Kidney (tissue), 13 donors: ENCODE measurements at regions not wholly inside any gene's neighbourhood (a gene's known extent, or its start where the extent isn't known, plus 50 kb on each side); places are given as distances from the start of the nearest gene placed in this dataset.

Source experiments
- DNase-seq, 5 donors: peaks; one replicate each; pipeline ENCODE4 v3.0.0-alpha.2; 2013 to 2020
- FAIRE-seq: peaks from 2 replicates; lab custom pipeline; 2012; peaks lifted over from hg19 to GRCh38; lab: Jason Lieb, UNC
- H3K27ac ChIP-seq, 2 donors: one replicate each; pipeline ENCODE4 v1.7.0; 2013; ENCODE audit warnings: low read depth in 2 of 2, low read length in 2 of 2, inconsistent platforms in 1 of 2
- H3K27me3 ChIP-seq: one replicate; pipeline ENCODE4 v1.7.1; 2013; ENCODE audit warnings: low read length, inconsistent platforms; ENCODE audit not compliant: control insufficient read depth, insufficient read depth
- H3K36me3 ChIP-seq, 3 donors: one replicate each; pipeline versions ENCODE4 v1.7.0 to v1.7.1; 2013; ENCODE audit warnings: low read length in 3 of 3, control low read depth in 1 of 3, inconsistent platforms in 1 of 3; ENCODE audit not compliant: insufficient read depth in 3 of 3, control insufficient read depth in 2 of 3
- H3K4me1 ChIP-seq, 3 donors: one replicate each; pipeline versions ENCODE4 v1.7.0 to v1.7.1; 2013; ENCODE audit warnings: low read length in 3 of 3, inconsistent platforms in 1 of 3, low read depth in 1 of 3; ENCODE audit not compliant: control insufficient read depth in 2 of 3, insufficient read depth in 2 of 3
- H3K4me3 ChIP-seq, 3 donors: one replicate each; pipeline versions ENCODE4 v1.7.0 to v1.8.1; 2013; ENCODE audit warnings: low read length in 3 of 3, control low read depth in 1 of 3, inconsistent platforms in 1 of 3
- H3K9ac ChIP-seq, 3 donors: one replicate each; pipeline versions ENCODE4 v1.7.0 to v1.7.1; 2013; ENCODE audit warnings: low read length in 3 of 3, control low read depth in 1 of 3, inconsistent platforms in 1 of 3
- H3K9me3 ChIP-seq, 3 donors: one replicate each; pipeline versions ENCODE4 v1.7.0 to v1.7.1; 2013; ENCODE audit warnings: low read length in 3 of 3, control low read depth in 1 of 3, inconsistent platforms in 1 of 3; ENCODE audit not compliant: control insufficient read depth in 2 of 3, insufficient read depth in 1 of 3
- CTCF ChIP-seq: IDR thresholded peaks from 3 replicates; pipeline ENCODE4 v1.5.1; 2012; ENCODE audit warnings: mild to moderate bottlenecking, moderate library complexity, borderline replicate concordance; ENCODE audit not compliant: insufficient read depth; ENCODE audit errors: extremely low read depth
- intact Hi-C: fragments of 100-400 bp; cut with DNase I; formaldehyde crosslinking; loops from one replicate; pipeline ENCODE4 v1.11.1; 2022
- donor health status: control.
- donor health status: control.
- donor health status: control.
- donor health status: control.
- donor health status: control.
- donor health status: DM: yes; HTN: yes; CAD: no.
- donor health status: Normal renal cell carcinoma (clear cell type).

- Histone ChIP-seq H3K9ac (no peak overlapping the region), H3K27me3 (no peaks in the 10 kb centered on the region), H3K27ac (no peak overlapping the region), H3K36me3 (no peaks in the 10 kb centered on the region), H3K9me3 (no peaks in the 10 kb centered on the region), H3K4me1 (no peaks in the 10 kb centered on the region), H3K4me3 (no peak overlapping the region)
- no peak for TF ChIP-seq CTCF
- FAIRE-seq, result no peak
- intact Hi-C loops, result no loop called here
- DNase-seq, result no peak
Measured at GRCh38 chr6:77074037-77074713, 389.1 kb downstream of the HTR1B start.

GRCh38 chr6:77073410-77073760 is 389.9 kb downstream of the HTR1B start:
- Histone ChIP-seq H3K36me3 (no peaks in the 10 kb centered on the region), H3K4me3 (no peak overlapping the region), H3K27ac (no peak overlapping the region), H3K9me3 (no peaks in the 10 kb centered on the region), H3K27me3 (no peaks in the 10 kb centered on the region), H3K9ac (no peak overlapping the region), H3K4me1 (no peaks in the 10 kb centered on the region)
- DNase-seq (no peak), FAIRE-seq (no peak)
- intact Hi-C loops, result no loop called here
- no peak for TF ChIP-seq CTCF

GRCh38 chr6:77072694-77073409 is 390.4 kb downstream of the HTR1B start:
- intact Hi-C loops, result no loop called here
- DNase-seq, result no peak
- no peaks in the 10 kb centered on the region for H3K36me3 ChIP-seq
- no peaks in the 10 kb centered on the region for H3K9me3 ChIP-seq
- no peak overlapping the region for H3K4me3 ChIP-seq
- no peaks in the 10 kb centered on the region for H3K4me1 ChIP-seq
- no peak overlapping the region for H3K9ac ChIP-seq
- FAIRE-seq, result no peak
- no peak for TF ChIP-seq CTCF
- no peak overlapping the region for H3K27ac ChIP-seq
- no peaks in the 10 kb centered on the region for H3K27me3 ChIP-seq
